Spleen (tissue), 7 donors: ENCODE measurements at regions not wholly inside any gene's neighbourhood (a gene's known extent, or its start where the extent isn't known, plus 50 kb on each side); places are given as distances from the start of the nearest gene placed in this dataset.
"Not testable (repeated sequence)": the region's sequence is repeated elsewhere in the genome, so short reads cannot be mapped to it uniquely, and the experiment has no call there.

Experiments
- POLR2A ChIP-seq, 3 donors: fragments of 450-650 bp; IDR thresholded peaks; one replicate each; pipeline ENCODE4 v1.5.1; 2017; ENCODE audit warnings: antibody characterized with exemption in 3 of 3, mild to moderate bottlenecking in 1 of 3
- POLR2AphosphoS5 ChIP-seq, 3 donors: sonication (generic); formaldehyde crosslinking; IDR thresholded peaks; one replicate each; pipeline ENCODE4 v1.5.1; 2017; ENCODE audit warnings: antibody characterized with exemption in 3 of 3
- TF ChIP-seq, protein P1 (sequence below), 11 experiments: fragments of 200-600 bp in 7 of 11; fragments of 450-650 bp in 4 of 11; sonication (generic) in 4 of 11; IDR thresholded peaks in 8 of 11; conservative IDR thresholded peaks in 3 of 11; 1 replicate in 7 of 11; 2 replicates in 4 of 11; pipeline versions ENCODE4 v1.4.0 to v1.8.0; 2016 to 2021; ENCODE audit warnings: antibody characterized with exemption in 11 of 11, inconsistent platforms in 4 of 11, mild to moderate bottlenecking in 1 of 11
- donor health status: DM: no; HTN: no; CAD: no; lungs with moderate emphysema.
- donor health status: DM: no; HTN: no; CAD: no.
- donor health status: DM: no; HTN: no; CAD: no.

DNA sequence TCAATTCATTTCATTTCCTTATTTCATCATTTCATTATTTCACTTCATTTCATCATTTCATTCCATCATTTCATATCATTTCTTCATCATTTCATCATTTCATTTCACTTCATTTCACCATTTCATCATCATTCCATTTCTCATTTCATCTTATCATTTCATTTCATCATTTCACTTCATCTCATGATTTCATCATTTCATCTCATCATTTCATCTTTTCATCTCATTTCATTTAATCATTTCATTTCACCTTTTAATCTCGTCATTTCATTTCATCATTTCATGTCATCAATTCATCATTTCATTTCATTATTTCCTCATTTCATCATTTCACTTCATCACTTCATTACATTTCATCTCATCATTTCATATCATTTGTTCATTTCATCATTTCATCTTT, 177.4 kb downstream of the ZNF92 start:
- TF ChIP-seq, protein P1, sequence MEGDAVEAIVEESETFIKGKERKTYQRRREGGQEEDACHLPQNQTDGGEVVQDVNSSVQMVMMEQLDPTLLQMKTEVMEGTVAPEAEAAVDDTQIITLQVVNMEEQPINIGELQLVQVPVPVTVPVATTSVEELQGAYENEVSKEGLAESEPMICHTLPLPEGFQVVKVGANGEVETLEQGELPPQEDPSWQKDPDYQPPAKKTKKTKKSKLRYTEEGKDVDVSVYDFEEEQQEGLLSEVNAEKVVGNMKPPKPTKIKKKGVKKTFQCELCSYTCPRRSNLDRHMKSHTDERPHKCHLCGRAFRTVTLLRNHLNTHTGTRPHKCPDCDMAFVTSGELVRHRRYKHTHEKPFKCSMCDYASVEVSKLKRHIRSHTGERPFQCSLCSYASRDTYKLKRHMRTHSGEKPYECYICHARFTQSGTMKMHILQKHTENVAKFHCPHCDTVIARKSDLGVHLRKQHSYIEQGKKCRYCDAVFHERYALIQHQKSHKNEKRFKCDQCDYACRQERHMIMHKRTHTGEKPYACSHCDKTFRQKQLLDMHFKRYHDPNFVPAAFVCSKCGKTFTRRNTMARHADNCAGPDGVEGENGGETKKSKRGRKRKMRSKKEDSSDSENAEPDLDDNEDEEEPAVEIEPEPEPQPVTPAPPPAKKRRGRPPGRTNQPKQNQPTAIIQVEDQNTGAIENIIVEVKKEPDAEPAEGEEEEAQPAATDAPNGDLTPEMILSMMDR (IDR thresholded peaks at IDR 0.05 in 8 of 11, conservative IDR thresholded peaks at IDR 0.05 in 3 of 11): not testable (repeated sequence)
- not testable (repeated sequence) for TF ChIP-seq POLR2A, POLR2AphosphoS5 (IDR thresholded peaks at IDR 0.05)
